ENCODE measurements at regions not wholly inside any gene's neighbourhood (a gene's known extent, or its start where the extent isn't known, plus 50 kb on each side); places are given as distances from the start of the nearest gene placed in this dataset.

DNA sequence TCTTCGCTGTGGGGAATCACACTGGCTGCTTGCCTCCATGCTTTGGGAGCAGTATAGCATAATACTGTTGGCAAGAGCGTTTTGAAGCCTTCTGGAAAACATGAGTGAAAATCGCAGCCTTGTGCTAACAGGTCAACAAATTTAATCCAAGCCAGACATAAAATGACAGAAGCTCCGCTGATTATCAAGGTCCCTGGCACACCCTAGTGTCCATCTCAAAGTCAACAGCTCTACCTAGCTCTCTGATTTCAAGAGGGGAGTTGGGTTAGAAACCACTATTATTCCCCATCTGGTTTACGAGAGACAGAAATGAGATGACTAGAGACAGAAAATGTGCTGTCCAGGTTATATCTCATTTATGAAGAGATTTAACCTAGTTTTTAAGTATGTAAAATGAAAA, 73.6 kb upstream of the MDFIC2 start:
- TF ChIP-seq, protein P1, sequence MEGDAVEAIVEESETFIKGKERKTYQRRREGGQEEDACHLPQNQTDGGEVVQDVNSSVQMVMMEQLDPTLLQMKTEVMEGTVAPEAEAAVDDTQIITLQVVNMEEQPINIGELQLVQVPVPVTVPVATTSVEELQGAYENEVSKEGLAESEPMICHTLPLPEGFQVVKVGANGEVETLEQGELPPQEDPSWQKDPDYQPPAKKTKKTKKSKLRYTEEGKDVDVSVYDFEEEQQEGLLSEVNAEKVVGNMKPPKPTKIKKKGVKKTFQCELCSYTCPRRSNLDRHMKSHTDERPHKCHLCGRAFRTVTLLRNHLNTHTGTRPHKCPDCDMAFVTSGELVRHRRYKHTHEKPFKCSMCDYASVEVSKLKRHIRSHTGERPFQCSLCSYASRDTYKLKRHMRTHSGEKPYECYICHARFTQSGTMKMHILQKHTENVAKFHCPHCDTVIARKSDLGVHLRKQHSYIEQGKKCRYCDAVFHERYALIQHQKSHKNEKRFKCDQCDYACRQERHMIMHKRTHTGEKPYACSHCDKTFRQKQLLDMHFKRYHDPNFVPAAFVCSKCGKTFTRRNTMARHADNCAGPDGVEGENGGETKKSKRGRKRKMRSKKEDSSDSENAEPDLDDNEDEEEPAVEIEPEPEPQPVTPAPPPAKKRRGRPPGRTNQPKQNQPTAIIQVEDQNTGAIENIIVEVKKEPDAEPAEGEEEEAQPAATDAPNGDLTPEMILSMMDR (IDR thresholded peaks at IDR 0.05) = no peak
- no peaks in the 10 kb centered on the region for H3K27me3 Mint-ChIP-seq (ENCODE audit: low read depth in 3 of 3)
- no peak overlapping the region for H2AFZ ChIP-seq (ENCODE audit: insufficient read depth, low read depth, low read length, poor library complexity, severe bottlenecking)
- H3K9me3 ChIP-seq (replicated peaks in 1 of 2; ENCODE audit: control insufficient read depth in 1 of 2, insufficient read depth in 1 of 2, low read length in 2 of 2) = no peaks in the 10 kb centered on the region
- H4K20me1 ChIP-seq (ENCODE audit: insufficient read depth, low read length) = no peaks in the 10 kb centered on the region
- 90% methylated on average over 2 of the region's 5 CpGs for WGBS (ENCODE audit: insufficient coverage)
- H3K36me3 Mint-ChIP-seq = no peaks in the 10 kb centered on the region
- peaks cover 0 to 4% (median 0%) of the 10 kb centered on the region in 7 donors for H3K9me3 Mint-ChIP-seq
- no peak overlapping the region for H3K27ac ChIP-seq (ENCODE audit: low read depth in 1 of 2, low read length in 2 of 2)
- no peak for DNase-seq
- no peak overlapping the region for H3K9ac ChIP-seq (ENCODE audit: insufficient read depth, low read length, poor library complexity, severe bottlenecking)
- H3K4me3 Mint-ChIP-seq = no peak overlapping the region
- H3K27me3 ChIP-seq (ENCODE audit: control insufficient read depth in 2 of 2, insufficient read depth in 2 of 2, low read length in 2 of 2) = no peaks in the 10 kb centered on the region
- no peaks in the 10 kb centered on the region for H3K4me1 ChIP-seq (ENCODE audit: control insufficient read depth in 1 of 2, insufficient read depth in 2 of 2, low read length in 2 of 2)
- H3K36me3 ChIP-seq (replicated peaks in 1 of 2; ENCODE audit: control insufficient read depth in 1 of 2, insufficient read depth in 2 of 2, low read length in 2 of 2) = no peaks in the 10 kb centered on the region
- no peaks in the 10 kb centered on the region for H3K4me1 Mint-ChIP-seq
- no peaks in the 10 kb centered on the region for H3K79me2 ChIP-seq (ENCODE audit: insufficient read depth, low read length)
- H3K4me2 ChIP-seq (replicated peaks; ENCODE audit: extremely low read depth, low read length, poor library complexity, severe bottlenecking) = no peak overlapping the region
- H3K27ac Mint-ChIP-seq = no peak overlapping the region
- intact Hi-C loops (cut with micrococcal nuclease) = no loop called here
- no peak overlapping the region for H3K4me3 ChIP-seq (replicated peaks in 1 of 3; ENCODE audit: low read depth in 2 of 3, low read length in 3 of 3)

DNA sequence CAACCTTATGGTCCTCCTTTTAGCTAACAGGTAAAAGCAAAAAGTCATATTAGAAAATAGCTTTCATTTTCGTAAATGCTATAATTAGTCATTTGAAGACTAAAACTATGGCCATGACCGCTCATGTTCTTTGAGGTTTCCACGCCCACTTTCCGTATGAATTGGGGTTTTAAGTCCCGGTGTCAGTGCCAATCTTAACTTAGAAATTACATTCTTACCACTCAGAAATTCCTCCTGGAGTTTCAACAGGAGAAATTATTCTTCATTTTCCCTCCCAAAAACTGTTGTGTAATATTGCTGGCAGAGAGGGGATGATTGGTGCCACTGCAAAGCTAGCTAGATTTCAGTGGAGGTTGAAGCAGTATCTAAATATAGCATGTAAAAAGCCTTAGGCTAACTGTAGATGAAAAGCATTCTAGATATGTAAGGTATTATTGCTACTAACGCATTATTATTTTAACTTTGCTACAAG, 71.0 kb upstream of the MDFIC2 start:
- Mint-ChIP-seq H3K27ac (no peak overlapping the region), H3K36me3 (no peaks in the 10 kb centered on the region), H3K4me3 (no peak overlapping the region), H3K9me3 (peaks cover 0 to 2% (median 0%) of the 10 kb centered on the region in 7 donors), H3K27me3 (ENCODE audit: low read depth in 3 of 3) (no peaks in the 10 kb centered on the region), H3K4me1 (no peaks in the 10 kb centered on the region)
- no peak overlapping the region for H3K27ac ChIP-seq (ENCODE audit: low read depth in 1 of 2, low read length in 2 of 2)
- intact Hi-C loops (cut with micrococcal nuclease) = no loop called here
- no peak overlapping the region for H3K4me3 ChIP-seq (replicated peaks in 1 of 3; ENCODE audit: low read depth in 2 of 3, low read length in 3 of 3)
- WGBS (ENCODE audit: insufficient coverage) = no CpG with 5 or more reads among the region's 6 CpGs
- no peak for DNase-seq
- H3K4me2 ChIP-seq (replicated peaks; ENCODE audit: extremely low read depth, low read length, poor library complexity, severe bottlenecking) = no peak overlapping the region
- H3K79me2 ChIP-seq (ENCODE audit: insufficient read depth, low read length) = no peaks in the 10 kb centered on the region
- H3K9ac ChIP-seq (ENCODE audit: insufficient read depth, low read length, poor library complexity, severe bottlenecking) = no peak overlapping the region
- H2AFZ ChIP-seq (ENCODE audit: insufficient read depth, low read depth, low read length, poor library complexity, severe bottlenecking) = no peak overlapping the region
- H3K27me3 ChIP-seq (ENCODE audit: control insufficient read depth in 2 of 2, insufficient read depth in 2 of 2, low read length in 2 of 2) = no peaks in the 10 kb centered on the region
- H4K20me1 ChIP-seq (ENCODE audit: insufficient read depth, low read length) = no peaks in the 10 kb centered on the region
- TF ChIP-seq, protein P1 (IDR thresholded peaks at IDR 0.05) = no peak
- no peaks in the 10 kb centered on the region for H3K4me1 ChIP-seq (ENCODE audit: control insufficient read depth in 1 of 2, insufficient read depth in 2 of 2, low read length in 2 of 2)
- H3K36me3 ChIP-seq (replicated peaks in 1 of 2; ENCODE audit: control insufficient read depth in 1 of 2, insufficient read depth in 2 of 2, low read length in 2 of 2) = no peaks in the 10 kb centered on the region
- no peaks in the 10 kb centered on the region for H3K9me3 ChIP-seq (replicated peaks in 1 of 2; ENCODE audit: control insufficient read depth in 1 of 2, insufficient read depth in 1 of 2, low read length in 2 of 2)
